ENCODE measurements at regions not wholly inside any gene's neighbourhood (a gene's known extent, or its start where the extent isn't known, plus 50 kb on each side); places are given as distances from the start of the nearest gene placed in this dataset.

GRCh38 chr15:96223939-96224338, 106.6 kb upstream of the NR2F2 start:
- DNase-seq: no peak

- DNase-seq: no peak
These were observed 104.7 kb upstream of the NR2F2 start for GRCh38 chr15:96225642-96226259.

- DNase-seq: peak; percentile 36
These were observed 99.8 kb upstream of the NR2F2 start for GRCh38 chr15:96230526-96231181.

- no peak for DNase-seq
These were observed 98.2 kb upstream of the NR2F2 start for GRCh38 chr15:96232335-96232734.

- DNase-seq: peak; percentile 75
These were observed 96.2 kb upstream of the NR2F2 start for GRCh38 chr15:96234109-96234892.

- DNase-seq: no peak
These were observed 93.5 kb upstream of the NR2F2 start for GRCh38 chr15:96237002-96237401.

- no peak for DNase-seq
These were observed 87.7 kb upstream of the NR2F2 start for GRCh38 chr15:96242761-96243160.

- no peak for DNase-seq
These were observed 86.8 kb upstream of the NR2F2 start for GRCh38 chr15:96243701-96244100.

GRCh38 chr15:96245252-96245651, 85.2 kb upstream of the NR2F2 start:
- DNase-seq: no peak

GRCh38 chr15:96246057-96246456, 84.4 kb upstream of the NR2F2 start:
- no peak for DNase-seq

GRCh38 chr15:96247621-96248305, 82.7 kb upstream of the NR2F2 start:
- DNase-seq: peak; percentile 67

GRCh38 chr15:96252148-96252547, 78.4 kb upstream of the NR2F2 start:
- peak; percentile 15 for DNase-seq

- DNase-seq: no peak
These were observed 77.3 kb upstream of the NR2F2 start for GRCh38 chr15:96253006-96253747.

GRCh38 chr15:96254173-96254572, 76.3 kb upstream of the NR2F2 start:
- peak; percentile 19 for DNase-seq

GRCh38 chr15:96255599-96255998, 74.9 kb upstream of the NR2F2 start:
- no peak for DNase-seq

GRCh38 chr15:96261575-96262034, 68.9 kb upstream of the NR2F2 start:
- no peak for DNase-seq

- no peak for DNase-seq
These were observed 68.4 kb upstream of the NR2F2 start for GRCh38 chr15:96262097-96262496.

GRCh38 chr15:96262549-96263489, 67.7 kb upstream of the NR2F2 start:
- DNase-seq: no peak

- DNase-seq: no peak
These were observed 66.1 kb upstream of the NR2F2 start for GRCh38 chr15:96264351-96264798.

- peak; percentile 47 for DNase-seq
These were observed 65.5 kb upstream of the NR2F2 start for GRCh38 chr15:96264801-96265515.

- no peak for DNase-seq
These were observed 64.0 kb upstream of the NR2F2 start for GRCh38 chr15:96266456-96266855.
